Hematopoietic multipotent progenitor cell treated with erythropoietin and hydrocortisone succinate and interleukin-3 and kit ligand, for 4 days (in vitro differentiated cells): ENCODE measurements at regions not wholly inside any gene's neighbourhood (a gene's known extent, or its start where the extent isn't known, plus 50 kb on each side); places are given as distances from the start of the nearest gene placed in this dataset.

Source experiments
- DNase-seq: peaks from one replicate; pipeline ENCODE4 v3.0.0-alpha.2; 2015

DNA sequence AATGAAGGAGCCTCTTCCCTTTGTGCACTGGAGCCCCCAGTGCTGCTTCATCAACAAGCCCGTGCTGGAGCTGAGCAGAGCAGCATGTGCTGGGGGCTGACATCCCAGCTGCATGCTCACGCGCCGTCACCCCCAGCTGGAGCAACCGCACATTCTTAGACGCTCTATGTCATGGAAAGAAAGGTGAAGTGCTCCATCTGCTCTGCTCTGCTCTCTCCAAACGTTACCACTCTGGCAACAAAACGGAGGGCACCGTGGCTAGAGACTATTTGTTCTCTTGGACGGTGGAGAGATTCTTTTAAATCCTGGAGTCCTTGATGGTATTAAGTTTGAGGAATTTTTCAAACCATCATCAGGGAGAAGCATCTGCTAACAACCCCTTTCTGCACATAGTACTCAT, 208.4 kb downstream of the C12orf75 start:
- no peak for DNase-seq

DNA sequence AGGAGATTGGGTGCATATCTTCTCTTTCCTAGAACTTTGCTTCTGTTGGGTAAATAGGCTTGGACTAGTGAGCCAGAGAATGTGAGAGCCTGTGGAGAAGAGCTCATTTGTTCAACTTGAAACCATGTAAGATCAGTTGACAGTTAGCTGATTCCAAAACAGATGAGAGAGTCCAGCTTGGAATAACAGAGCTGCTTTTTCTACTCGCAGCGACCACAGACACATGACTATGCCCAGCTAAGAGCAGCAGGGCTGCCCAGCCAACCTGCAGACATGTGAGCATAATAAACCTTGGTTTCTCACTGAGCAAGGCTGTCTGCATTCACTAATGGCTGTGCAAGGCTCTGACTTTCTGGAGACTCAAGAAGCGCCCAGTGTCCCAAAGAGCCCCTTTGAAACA, 209.2 kb downstream of the C12orf75 start:
- no peak for DNase-seq

- no peak for DNase-seq
Measured at GRCh38 chr12:105547786-105548185, 217.3 kb downstream of the C12orf75 start.

- no peak for DNase-seq
Measured at GRCh38 chr12:105548626-105549025, 218.1 kb downstream of the C12orf75 start.

DNA sequence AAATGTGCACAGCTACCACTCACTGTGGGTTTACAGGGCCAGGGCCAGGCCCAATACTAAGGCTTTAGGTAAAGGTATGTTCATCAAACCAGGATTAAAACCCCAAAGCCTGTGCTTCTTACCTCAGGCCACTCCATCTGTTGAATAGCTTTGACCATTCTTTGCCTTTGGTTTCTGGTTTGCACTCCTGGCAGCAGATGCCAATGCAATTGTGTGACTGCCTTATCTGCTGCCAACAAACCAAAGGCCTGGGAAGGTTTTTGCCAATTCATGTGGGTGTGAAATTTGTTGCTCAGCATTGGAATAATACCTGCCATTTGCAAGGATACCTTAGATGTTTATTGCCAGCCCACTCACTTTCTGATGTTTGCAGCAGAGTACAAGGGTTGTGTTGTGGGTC, 221.6 kb downstream of the C12orf75 start:
- no peak for DNase-seq

- no peak for DNase-seq
Measured at GRCh38 chr12:105554223-105554678, 223.8 kb downstream of the C12orf75 start.

DNA sequence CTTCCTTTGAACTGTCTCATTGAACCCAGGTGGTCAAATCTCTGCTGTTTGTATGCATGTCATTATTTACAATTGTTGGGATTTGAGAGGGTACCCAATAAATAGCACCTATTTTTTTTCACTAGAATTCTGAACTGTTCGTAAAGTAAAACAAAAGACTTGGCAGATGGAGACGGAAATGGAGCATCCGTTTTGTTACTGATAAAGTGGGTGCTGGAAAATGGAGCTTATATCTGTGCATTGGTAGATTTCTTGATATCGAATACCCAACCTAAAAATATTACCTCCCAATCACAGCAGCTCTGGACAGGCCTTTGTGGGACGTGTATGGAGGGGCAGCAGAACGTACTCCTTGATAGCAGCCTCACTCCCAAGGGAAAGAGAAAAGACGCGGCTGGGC, 224.4 kb downstream of the C12orf75 start:
- no peak for DNase-seq

GRCh38 chr12:105555556-105556295, 225.2 kb downstream of the C12orf75 start:
- no peak for DNase-seq

GRCh38 chr12:105559310-105559709, 228.8 kb downstream of the C12orf75 start:
- no peak for DNase-seq

DNA sequence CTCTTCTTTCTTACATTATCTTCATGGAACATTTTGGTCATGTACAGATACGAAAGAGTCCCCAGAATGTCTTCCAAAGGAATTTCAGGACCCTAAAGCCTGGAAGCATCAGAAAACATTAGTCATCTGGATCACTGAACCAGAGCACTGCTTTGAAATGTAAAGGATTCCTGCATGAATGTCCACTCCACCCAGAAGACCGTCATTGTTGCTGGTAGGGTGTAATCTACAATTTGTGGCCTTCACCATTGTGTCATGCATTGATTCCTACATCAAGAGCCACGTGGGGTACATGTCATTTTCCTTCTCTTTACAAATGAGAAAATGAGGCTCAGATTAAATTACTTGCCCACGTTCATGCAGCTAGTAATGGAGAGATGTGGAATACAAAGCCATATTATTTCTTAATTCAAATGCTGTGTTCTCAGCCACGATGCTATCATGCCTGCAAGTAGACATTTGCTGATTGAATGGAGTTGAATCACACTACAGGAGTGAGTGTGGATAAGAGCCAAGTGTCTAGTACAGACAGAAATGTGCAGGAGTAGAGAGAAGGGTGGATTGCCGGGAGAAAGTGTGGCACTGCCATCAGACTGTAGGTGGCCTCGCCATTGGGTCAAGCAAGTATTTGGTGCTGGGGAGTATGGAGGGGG, 231.2 kb downstream of the C12orf75 start:
- DNase-seq = no peak

DNA sequence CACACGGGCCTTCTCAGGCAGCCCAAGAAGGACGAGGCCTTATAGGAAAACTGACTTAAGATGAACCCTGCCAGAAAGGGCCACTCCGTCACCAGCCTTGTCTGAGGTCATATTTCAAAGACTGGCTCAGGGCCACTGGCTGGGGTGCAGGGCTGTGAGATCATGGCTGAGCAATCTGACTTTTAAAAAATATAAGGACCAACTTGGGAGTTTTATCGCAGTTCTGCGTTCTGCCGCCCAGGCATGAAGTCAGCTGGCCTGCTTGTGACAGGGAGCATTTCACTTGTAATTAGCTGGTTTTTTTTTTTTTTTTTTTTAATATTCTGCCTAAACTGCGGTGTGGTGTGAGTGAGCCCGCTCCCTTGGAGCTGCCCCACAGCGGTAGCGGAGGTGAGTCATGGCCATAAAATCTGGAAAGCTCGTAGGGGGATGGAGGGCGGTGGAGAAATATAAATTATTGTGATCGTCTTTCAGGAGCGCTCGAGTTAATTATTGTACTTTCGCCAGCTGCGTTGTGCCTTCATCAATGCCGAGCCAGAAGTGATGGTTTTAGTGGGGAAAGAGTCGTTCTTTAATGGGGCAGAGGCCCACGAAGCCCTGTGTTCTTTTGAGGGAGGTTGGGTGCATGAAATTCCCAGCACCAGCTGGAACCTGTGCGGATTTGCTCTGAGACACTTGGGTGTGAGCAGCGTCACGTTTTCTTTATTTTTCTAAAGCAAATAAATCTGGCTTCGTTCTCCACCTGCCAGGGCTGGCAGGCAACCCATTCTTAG, 231.9 kb downstream of the C12orf75 start:
- no peak for DNase-seq

- no peak for DNase-seq
Measured at GRCh38 chr12:105567061-105567460, 236.6 kb downstream of the C12orf75 start.

DNA sequence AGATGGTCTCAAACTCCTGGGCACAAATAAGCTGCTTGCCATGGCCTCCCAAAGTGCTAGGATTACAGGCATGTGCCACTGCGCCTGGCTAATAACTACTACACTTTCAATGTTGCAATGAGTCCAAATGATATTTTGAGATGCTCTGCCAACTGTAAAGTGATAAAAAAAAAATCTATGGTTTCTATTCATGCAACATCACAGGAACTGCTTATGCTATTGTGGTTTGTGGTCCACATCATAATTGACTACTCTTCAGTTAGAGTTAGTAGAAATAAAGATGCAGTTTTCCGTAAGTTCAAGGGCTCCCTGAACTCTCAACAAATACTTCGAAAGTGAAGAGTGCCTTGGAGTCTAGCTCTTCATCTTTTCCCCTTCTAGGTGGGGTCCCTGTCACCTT, 239.4 kb downstream of the C12orf75 start:
- DNase-seq = peak; percentile 5

GRCh38 chr12:105570944-105571343, 240.5 kb downstream of the C12orf75 start:
- no peak for DNase-seq

DNA sequence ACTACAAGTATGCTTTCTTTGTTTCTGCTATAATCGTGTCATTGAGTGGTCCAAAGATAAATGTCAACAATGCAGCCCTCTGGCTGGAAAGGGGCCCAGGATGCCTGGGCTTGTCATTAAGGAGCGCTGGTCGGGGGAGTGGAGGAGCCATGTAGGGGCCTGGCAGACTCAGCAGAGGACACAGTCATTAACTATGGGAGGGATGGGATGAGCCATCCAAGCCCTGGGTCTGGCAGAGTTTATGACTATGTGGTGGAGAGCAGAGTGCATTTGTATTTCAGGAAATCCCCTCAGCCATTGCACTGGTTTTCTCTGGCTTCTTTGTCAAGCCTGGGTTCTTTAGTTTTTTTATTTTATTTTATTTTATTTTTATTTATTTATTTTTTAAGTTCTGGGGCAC, 243.1 kb downstream of the C12orf75 start:
- DNase-seq = no peak

GRCh38 chr12:105574056-105574715, 243.7 kb downstream of the C12orf75 start:
- DNase-seq = no peak

- no peak for DNase-seq
Measured at GRCh38 chr12:105575235-105575634, 244.7 kb downstream of the C12orf75 start.

DNA sequence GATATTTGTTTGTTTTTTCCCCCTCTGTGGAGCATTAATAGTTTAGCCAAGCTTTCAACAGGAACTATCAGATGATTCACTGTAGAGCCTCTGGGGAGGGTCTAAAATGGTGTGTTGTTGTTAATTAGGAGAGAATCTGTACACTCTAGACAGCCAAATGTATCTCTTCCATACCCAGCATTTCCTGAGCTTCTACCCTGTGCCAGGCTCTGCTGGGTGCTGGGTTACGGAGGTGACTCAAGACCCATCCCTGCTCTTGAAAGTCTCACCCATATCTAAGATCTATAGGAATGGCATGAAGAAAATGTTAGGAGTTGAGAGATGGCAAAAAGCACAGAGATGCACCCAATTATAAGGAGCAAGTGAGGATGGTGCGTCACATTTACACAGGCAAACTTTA, 245.8 kb downstream of the C12orf75 start:
- DNase-seq = no peak

DNA sequence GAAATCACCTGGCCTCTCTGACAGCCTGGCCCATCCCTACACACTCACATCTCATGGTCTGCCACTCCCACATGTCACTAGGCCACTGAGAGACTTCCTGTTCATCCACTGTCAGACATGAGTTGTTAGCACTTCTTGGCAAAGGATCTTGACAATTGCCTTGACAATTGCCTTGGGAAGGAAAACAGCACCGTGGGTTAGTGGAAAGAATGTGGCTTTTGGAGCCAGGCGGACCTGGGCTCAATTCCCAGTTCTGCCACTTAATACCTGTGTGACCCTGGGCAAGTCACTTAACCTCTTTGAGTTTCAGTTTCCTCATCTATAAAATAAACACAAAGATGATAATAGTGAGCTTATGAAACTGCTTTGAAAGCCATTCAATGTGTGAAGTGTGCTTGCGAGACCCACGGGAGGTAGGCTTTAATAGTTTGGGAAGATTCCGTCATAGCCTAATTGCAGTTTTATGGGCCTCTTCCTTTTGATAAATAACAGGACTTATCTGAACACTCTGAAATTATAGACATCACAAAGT, 250.4 kb downstream of the C12orf75 start:
- no peak for DNase-seq

- DNase-seq = no peak
Measured at GRCh38 chr12:105581420-105581819, 250.9 kb downstream of the C12orf75 start.

DNA sequence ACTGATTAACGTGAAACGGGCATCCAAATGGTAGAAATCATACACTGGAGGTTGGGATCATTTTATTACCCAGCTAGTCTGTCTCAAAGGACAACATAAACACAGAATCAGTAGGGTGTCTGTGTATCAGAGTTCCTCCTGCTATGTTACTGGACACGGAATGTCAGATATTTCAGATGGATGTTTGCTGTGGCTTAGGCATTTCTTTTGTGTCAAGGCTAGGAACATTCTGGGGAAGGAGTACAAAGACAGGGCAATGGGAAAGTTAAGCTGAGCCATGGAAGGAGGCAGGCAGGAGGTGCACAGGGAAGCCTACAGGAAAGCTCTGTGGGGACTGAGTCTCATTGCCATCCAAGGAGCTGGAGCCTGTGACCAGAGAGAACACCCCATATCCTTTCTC, 254.6 kb downstream of the C12orf75 start:
- no peak for DNase-seq

DNA sequence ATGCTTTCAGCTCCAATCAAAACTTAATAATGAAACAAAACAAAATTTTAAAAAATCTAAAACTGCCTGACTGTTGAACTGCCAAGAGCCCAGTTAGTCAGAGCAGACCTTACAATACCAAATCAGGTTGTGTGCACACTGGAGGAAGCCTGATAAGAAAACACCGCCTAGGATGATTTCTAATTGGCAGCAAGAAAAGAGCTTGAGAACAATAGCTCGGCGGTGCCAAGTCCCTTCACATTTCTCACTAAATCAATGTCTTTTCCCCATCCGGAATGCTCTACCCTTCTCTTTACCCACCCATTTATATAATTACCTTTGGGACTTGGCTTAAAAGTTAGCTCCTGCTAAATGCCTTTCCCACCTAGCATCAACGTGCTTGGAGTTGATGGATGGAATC, 256.7 kb downstream of the C12orf75 start:
- DNase-seq = peak; percentile 1

GRCh38 chr12:105588106-105588505, 257.6 kb downstream of the C12orf75 start:
- DNase-seq = no peak
